IMR-90 (cell line): ENCODE measurements at regions not wholly inside any gene's neighbourhood (a gene's known extent, or its start where the extent isn't known, plus 50 kb on each side); places are given as distances from the start of the nearest gene placed in this dataset.

Source experiments
- ATAC-seq: fragments of 200-7000 bp; cut with Tn5 transposase; 2 replicates; pipeline ENCODE4 v1.9.1; 2020; ENCODE audit warnings: low read depth, mild to moderate bottlenecking, moderate library complexity
- BruUV-seq: library from RNA; stranded (reverse); fragments of 400-500 nt; replicated peaks from 2 replicates; lab custom pipeline; 2021; lab: Mats Ljungman, UMichigan
- CTCF ChIA-PET: fragments of 300-600 bp; formaldehyde crosslinking; extraction: SDS; loops from one replicate; lab custom pipeline; 2021; ENCODE audit warnings: antibody characterized with exemption; lab: Yijun Ruan, JAX
- POLR2A ChIA-PET: fragments of 300-600 bp; sonication (Branson Sonifier 250); formaldehyde crosslinking; loops from one replicate; lab custom pipeline; 2022; ENCODE audit warnings: antibody characterized with exemption; ENCODE audit not compliant: unreplicated experiment; lab: Charles Lee
- DNase-seq: peaks from one replicate; pipeline ENCODE4 v3.0.0; 2013
- H2AFZ ChIP-seq: replicated peaks from 2 replicates; pipeline ENCODE3; 2013; ENCODE audit warnings: low read length, mild to moderate bottlenecking; ENCODE audit not compliant: poor library complexity
- H2AK5ac ChIP-seq: 2 replicates; pipeline ENCODE4 v1.6.1; 2013; ENCODE audit warnings: low read depth, low read length, inconsistent platforms
- H2AK9ac ChIP-seq: replicated peaks from 2 replicates; pipeline ENCODE3; 2013; ENCODE audit warnings: mild to moderate bottlenecking, low read depth, low read length, moderate library complexity; ENCODE audit not compliant: poor library complexity
- H2BK120ac ChIP-seq: 2 replicates; pipeline ENCODE4 v1.6.1; 2013; ENCODE audit warnings: low read depth, low read length, inconsistent platforms
- H2BK15ac ChIP-seq: 3 replicates; pipeline ENCODE4 v1.6.1; 2013; ENCODE audit warnings: low read depth, low read length, inconsistent platforms
- H2BK20ac ChIP-seq: 2 replicates; pipeline ENCODE4 v1.6.1; 2013; ENCODE audit warnings: low read depth, mild to moderate bottlenecking, inconsistent platforms, low read length, moderate library complexity
- H2BK5ac ChIP-seq: 2 replicates; pipeline ENCODE4 v1.6.1; 2013; ENCODE audit warnings: mild to moderate bottlenecking, low read depth, low read length, inconsistent platforms; ENCODE audit not compliant: poor library complexity, severe bottlenecking
- H3K14ac ChIP-seq: replicated peaks from 2 replicates; pipeline ENCODE4 v1.6.1; 2013; ENCODE audit warnings: low read depth, low read length, inconsistent platforms
- H3K18ac ChIP-seq: 2 replicates; pipeline ENCODE4 v1.6.1; 2013; ENCODE audit warnings: low read depth, low read length, control low read depth
- H3K23ac ChIP-seq: 2 replicates; pipeline ENCODE4 v1.6.1; 2013; ENCODE audit warnings: low read depth, low read length, inconsistent platforms
- H3K27ac ChIP-seq: 2 replicates; pipeline ENCODE4 v1.5.1; 2013; ENCODE audit warnings: mild to moderate bottlenecking, control low read depth, low read length; ENCODE audit not compliant: insufficient read depth
- H3K27me3 ChIP-seq: 2 replicates; pipeline ENCODE4 v1.6.1; 2013; ENCODE audit warnings: low read length; ENCODE audit not compliant: control insufficient read depth, insufficient read depth
- H3K36me3 ChIP-seq: 2 replicates; pipeline ENCODE4 v1.6.1; 2013; ENCODE audit warnings: low read length, mixed read lengths; ENCODE audit not compliant: control insufficient read depth, insufficient read depth
- H3K4ac ChIP-seq: 2 replicates; pipeline ENCODE4 v1.6.1; 2013; ENCODE audit warnings: low read depth, low read length, inconsistent platforms
- H3K4me1 ChIP-seq: 2 replicates; pipeline ENCODE4 v1.6.1; 2013; ENCODE audit warnings: low read length, mixed read lengths; ENCODE audit not compliant: control insufficient read depth, insufficient read depth
- H3K4me2 ChIP-seq: 2 replicates; pipeline ENCODE4 v1.6.1; 2013; ENCODE audit warnings: low read depth, mild to moderate bottlenecking, control low read depth, low read length, moderate library complexity
- H3K4me3 ChIP-seq: 2 replicates; pipeline ENCODE4 v1.5.1; 2013; ENCODE audit warnings: low read depth, mild to moderate bottlenecking, control low read depth, low read length, moderate library complexity; ENCODE audit not compliant: insufficient read depth
- H3K56ac ChIP-seq: 2 replicates; pipeline ENCODE4 v1.6.1; 2013; ENCODE audit warnings: low read length, inconsistent platforms; ENCODE audit not compliant: insufficient read depth; ENCODE audit errors: extremely low read depth
- H3K79me1 ChIP-seq, 2 experiments: 2 replicates each; pipeline ENCODE4 v1.6.1; 2013; ENCODE audit warnings: low read length in 2 of 2, inconsistent platforms in 1 of 2, low read depth in 1 of 2
- H3K9ac ChIP-seq: 2 replicates; pipeline ENCODE4 v1.6.1; 2013; ENCODE audit warnings: low read depth, low read length, control low read depth
- H3K9me1 ChIP-seq: 2 replicates; pipeline ENCODE4 v1.6.1; 2013; ENCODE audit warnings: low read length, inconsistent platforms; ENCODE audit not compliant: insufficient read depth
- H3K9me3 ChIP-seq: 2 replicates; pipeline ENCODE4 v1.6.1; 2013; ENCODE audit warnings: low read length; ENCODE audit not compliant: control insufficient read depth, insufficient read depth
- H4K20me1 ChIP-seq: 2 replicates; pipeline ENCODE4 v1.6.1; 2013; ENCODE audit warnings: low read length, inconsistent platforms; ENCODE audit not compliant: insufficient read depth
- H4K5ac ChIP-seq: 2 replicates; pipeline ENCODE4 v1.6.1; 2013; ENCODE audit warnings: mild to moderate bottlenecking, low read depth, low read length, control low read depth
- H4K8ac ChIP-seq, 2 experiments: 2 replicates each; pipeline ENCODE4 v1.6.1; 2013; ENCODE audit warnings: low read depth in 2 of 2, low read length in 2 of 2, control low read depth in 1 of 2, inconsistent platforms in 1 of 2
- H4K91ac ChIP-seq: 2 replicates; pipeline ENCODE4 v1.6.1; 2013; ENCODE audit warnings: low read depth, low read length, inconsistent platforms; ENCODE audit not compliant: insufficient read depth
- ELK1 ChIP-seq: fragments of 150-350 bp; IDR thresholded peaks from 2 replicates; pipeline ENCODE4 v1.6.1; 2016; ENCODE audit warnings: low read depth, mild to moderate bottlenecking, low read length, moderate library complexity, borderline replicate concordance
- MAFK ChIP-seq: IDR thresholded peaks from 2 replicates; pipeline ENCODE4 v1.6.1; 2012; ENCODE audit warnings: low read depth, low read length, improper control_type of control experiment
- NFE2L2 ChIP-seq: fragments of 150-350 bp; IDR thresholded peaks from 2 replicates; pipeline ENCODE4 v1.6.1; 2016; ENCODE audit warnings: low read depth, mild to moderate bottlenecking, low read length
- USF2 ChIP-seq: fragments of 150-350 bp; IDR thresholded peaks from 2 replicates; pipeline ENCODE4 v1.6.1; 2017; ENCODE audit warnings: mild to moderate bottlenecking, antibody characterized with exemption, low read length, low read depth
- WGBS, 2 experiments: methylation state at CpG; one replicate each; pipeline versions ENCODE4 v1.1.5 to v1.1.7; 2013; ENCODE audit warnings: missing lambda C conversion rate in 2 of 2; ENCODE audit not compliant: insufficient read length in 1 of 2; ENCODE audit errors: extremely low coverage in 2 of 2; 5-methylcytosine and 5-hydroxymethylcytosine counted together
- dilution Hi-C: fragments of 300-500 bp; cut with HindIII; formaldehyde crosslinking; loops from one replicate; pipeline ENCODE4 v1.14.3; 2018; ENCODE audit warnings: low sequenced_read_pairs; ENCODE audit not compliant: unreplicated experiment
- in situ Hi-C: fragments of 300-500 bp; cut with MboI; formaldehyde crosslinking; loops from 3 replicates; pipeline ENCODE4 v1.14.3; 2019; ENCODE audit warnings: low sequenced_read_pairs, inconsistent platforms, mixed read lengths
- intact Hi-C: fragments of 100-400 bp; cut with micrococcal nuclease; formaldehyde crosslinking; loops from 2 replicates; pipeline ENCODE4 v1.10.0; 2022

- TF ChIP-seq NFE2L2: no peak
These were observed 265.0 kb upstream of the MARCKS start (continued) for GRCh38 chr6:113591896-113592827.

GRCh38 chr6:113594726-113595125 lies 262.4 kb upstream of the MARCKS start:
- in situ Hi-C loops: no loop called here
- dilution Hi-C loops: no loop called here
- Histone ChIP-seq H3K23ac (no peak overlapping the region), H4K8ac (no peak overlapping the region), H2AFZ (no peak overlapping the region), H3K27ac (no peak overlapping the region), H3K9ac (no peak overlapping the region), H2BK5ac (no peak overlapping the region), H2BK120ac (no peak overlapping the region), H3K9me3 (no peaks in the 10 kb centered on the region), H3K4me1 (peaks cover 16% of the 10 kb centered on the region), H4K91ac (no peak overlapping the region), H4K5ac (no peak overlapping the region), H2AK5ac (no peak overlapping the region), H3K14ac (no peak overlapping the region), H2BK20ac (no peak overlapping the region), H3K4ac (no peak overlapping the region), H4K20me1 (no peaks in the 10 kb centered on the region), H3K9me1 (no peaks in the 10 kb centered on the region), H3K4me2 (no peak overlapping the region), H3K18ac (no peak overlapping the region), H3K36me3 (no peaks in the 10 kb centered on the region), H3K4me3 (no peak overlapping the region), H3K56ac (no peak overlapping the region), H3K27me3 (no peaks in the 10 kb centered on the region), H2AK9ac (no peak overlapping the region), H3K79me1 (no peaks in the 10 kb centered on the region), H2BK15ac (no peak overlapping the region)
- no peak for DNase-seq
- POLR2A ChIA-PET: no interaction called here
- no TSS peak for BruUV-seq
- CTCF ChIA-PET: no interaction called here
- TF ChIP-seq ELK1 (no peak), MAFK (no peak), USF2 (no peak)
- intact Hi-C loops: loop anchor here (5.0 kb wide), 1 partner anchor 263 kb away; the partner anchor contains the start of gene MARCKS
- no CpG with 5 or more reads among the region's 1 CpG for WGBS, 2 experiments
- no peak for ATAC-seq
